ENCODE measurements at regions not wholly inside any gene's neighbourhood (a gene's known extent, or its start where the extent isn't known, plus 50 kb on each side); places are given as distances from the start of the nearest gene placed in this dataset.

DNA sequence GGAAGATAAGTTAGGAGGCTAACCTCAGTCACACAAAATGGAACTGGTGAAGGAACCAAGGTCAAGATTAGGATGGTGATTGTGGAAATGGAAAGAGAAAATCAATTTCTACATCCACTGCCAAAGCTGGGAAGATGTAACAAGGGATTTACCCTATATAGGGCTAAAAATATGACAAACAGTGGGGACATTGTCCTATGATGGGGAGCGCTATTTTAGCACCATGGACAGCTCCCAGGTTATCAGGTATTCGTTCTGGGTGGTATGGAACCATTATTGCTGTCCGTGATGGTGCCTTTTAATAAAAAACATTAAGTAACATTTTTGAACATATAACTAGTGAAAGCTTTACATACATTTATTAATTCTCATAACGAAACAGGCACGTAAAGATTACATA, 124.0 kb downstream of the NDUFA12 start:
- no peak overlapping the region for H3K4me3 ChIP-seq (ENCODE audit: low read depth, low read length)
- no peak for DNase-seq (ENCODE audit: low read depth)
- TF ChIP-seq, protein P1, sequence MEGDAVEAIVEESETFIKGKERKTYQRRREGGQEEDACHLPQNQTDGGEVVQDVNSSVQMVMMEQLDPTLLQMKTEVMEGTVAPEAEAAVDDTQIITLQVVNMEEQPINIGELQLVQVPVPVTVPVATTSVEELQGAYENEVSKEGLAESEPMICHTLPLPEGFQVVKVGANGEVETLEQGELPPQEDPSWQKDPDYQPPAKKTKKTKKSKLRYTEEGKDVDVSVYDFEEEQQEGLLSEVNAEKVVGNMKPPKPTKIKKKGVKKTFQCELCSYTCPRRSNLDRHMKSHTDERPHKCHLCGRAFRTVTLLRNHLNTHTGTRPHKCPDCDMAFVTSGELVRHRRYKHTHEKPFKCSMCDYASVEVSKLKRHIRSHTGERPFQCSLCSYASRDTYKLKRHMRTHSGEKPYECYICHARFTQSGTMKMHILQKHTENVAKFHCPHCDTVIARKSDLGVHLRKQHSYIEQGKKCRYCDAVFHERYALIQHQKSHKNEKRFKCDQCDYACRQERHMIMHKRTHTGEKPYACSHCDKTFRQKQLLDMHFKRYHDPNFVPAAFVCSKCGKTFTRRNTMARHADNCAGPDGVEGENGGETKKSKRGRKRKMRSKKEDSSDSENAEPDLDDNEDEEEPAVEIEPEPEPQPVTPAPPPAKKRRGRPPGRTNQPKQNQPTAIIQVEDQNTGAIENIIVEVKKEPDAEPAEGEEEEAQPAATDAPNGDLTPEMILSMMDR (IDR thresholded peaks at IDR 0.05; ENCODE audit: control insufficient read depth, extremely low read depth, insufficient read depth), result no peak

- no peak for DNase-seq (ENCODE audit: low read depth)
- TF ChIP-seq, protein P1 (IDR thresholded peaks at IDR 0.05; ENCODE audit: control insufficient read depth, extremely low read depth, insufficient read depth), result peak; percentile 39
- H3K4me3 ChIP-seq (ENCODE audit: low read depth, low read length), result no peak overlapping the region
Measured at GRCh38 chr12:94875525-94875924, 128.0 kb downstream of the NDUFA12 start.

DNA sequence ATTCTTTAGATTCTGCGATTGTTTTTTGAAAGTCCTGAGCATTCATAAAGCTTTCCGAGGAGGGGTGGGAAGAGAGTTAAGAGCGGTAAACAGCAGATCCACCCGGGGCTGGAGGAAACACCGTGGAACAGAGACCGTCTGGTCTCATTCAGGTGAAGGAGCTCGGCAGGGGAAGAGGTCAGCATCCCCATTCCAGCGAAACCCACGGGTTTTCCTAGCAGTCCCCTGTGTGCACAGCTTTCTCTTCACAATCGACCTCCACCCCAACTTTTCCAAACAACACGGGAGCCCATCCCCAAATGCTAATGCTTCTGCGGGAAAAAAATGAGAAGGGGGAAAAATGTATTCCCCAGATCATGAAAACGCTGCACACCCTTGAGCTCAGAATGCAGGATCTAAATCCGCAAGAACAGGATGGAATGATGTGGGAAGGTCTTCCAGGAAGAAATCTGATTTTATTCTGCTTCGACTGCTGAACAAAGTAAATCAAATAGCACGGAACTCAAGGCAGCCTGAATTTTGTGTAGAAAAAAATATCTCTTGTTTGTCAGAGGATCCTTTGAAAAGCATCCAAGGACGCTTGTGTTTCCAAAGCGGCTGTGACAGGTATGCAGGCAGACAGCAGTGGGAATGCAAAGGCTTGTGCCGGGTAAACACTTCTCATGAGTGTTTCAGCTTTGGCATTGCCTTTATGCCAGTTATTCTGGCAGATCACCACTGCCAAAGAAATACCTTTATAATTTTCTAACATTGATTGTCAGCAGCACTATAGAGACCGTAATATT, 128.8 kb downstream of the NDUFA12 start:
- TF ChIP-seq, protein P1 (IDR thresholded peaks at IDR 0.05; ENCODE audit: control insufficient read depth, extremely low read depth, insufficient read depth), result no peak
- H3K4me3 ChIP-seq (ENCODE audit: low read depth, low read length), result no peak overlapping the region
- DNase-seq (ENCODE audit: low read depth), result peak; percentile 42

DNA sequence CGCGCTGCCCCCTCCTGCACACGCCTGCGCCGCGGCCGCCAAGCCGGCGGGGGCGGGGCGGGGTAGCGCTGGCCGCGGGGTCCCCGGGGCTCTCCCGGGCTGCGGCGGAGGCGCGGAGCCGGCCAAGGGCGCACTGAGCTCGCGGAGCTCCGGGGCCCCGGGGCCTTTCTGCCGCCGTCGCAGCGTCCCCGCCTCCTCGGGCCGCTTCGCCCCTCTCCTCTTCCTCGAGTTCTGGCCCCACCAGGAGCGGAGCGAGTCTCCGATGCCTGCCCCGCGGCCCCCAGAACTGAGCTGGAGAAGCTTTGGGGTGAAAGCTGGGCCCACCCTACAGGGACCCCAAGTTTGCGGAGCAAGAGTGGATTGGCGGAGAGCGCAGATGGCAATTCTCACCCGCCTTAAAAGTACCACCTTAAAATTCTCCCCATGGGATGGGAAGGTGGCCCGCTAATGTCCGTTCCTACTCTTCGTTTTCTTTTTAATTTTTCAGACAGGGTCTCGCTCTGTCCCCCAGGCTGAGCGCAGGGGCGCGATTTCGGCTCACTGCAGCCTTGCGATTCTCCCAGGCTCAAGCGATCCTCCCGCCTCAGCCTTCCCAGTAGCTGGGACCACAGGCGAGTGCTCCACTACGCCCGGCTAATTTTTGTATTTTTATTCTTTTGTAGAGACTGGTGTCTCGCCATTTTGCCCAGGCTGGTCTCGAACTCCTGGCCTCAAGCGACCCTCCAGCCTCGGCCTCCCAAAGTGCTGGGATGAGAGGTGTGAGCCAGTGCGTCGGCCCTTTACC, 129.6 kb downstream of the NDUFA12 start:
- DNase-seq (ENCODE audit: low read depth), result no peak
- H3K4me3 ChIP-seq (ENCODE audit: low read depth, low read length), result peak overlapping the region; percentile 31; the same call in 1 of the 2 replicates

DNA sequence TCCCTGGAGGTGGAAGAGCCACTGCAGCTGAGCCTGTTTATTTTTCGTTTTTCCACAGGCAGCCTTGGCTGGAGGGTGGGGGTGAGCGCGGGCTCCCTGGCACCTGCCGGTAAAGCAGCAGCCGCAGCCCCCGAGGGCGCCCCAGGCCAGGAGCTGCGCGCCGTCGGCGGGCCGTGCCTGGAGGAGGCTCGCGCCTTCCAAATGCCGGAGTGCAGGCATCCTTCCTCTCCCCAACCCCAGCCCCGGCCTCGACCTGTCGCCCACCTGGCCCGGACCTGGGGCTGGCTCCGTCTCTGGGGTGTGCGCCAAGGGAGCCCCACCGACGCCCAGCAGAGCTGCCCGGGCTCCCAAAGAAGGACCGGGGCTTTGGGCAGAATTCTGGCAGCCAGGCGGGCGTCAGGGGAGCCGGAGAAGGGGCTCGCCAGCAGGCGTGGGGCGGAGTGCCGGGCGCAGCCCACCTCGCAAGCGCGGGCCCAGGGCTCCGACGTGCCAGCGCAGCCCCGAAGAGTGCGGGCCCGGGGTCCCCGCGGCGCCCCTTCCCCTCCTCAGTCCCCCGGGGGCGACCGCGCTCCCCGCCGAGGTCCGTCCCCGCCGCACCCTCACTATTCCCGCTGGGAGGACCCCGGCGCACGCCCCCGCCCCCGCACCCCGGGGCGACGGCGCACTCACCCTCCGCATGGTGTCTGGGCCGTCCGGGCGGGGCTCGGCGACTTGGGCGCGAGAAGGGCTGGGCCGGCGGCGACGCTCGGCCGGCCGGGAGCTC, 130.3 kb downstream of the NDUFA12 start:
- H3K4me3 ChIP-seq (ENCODE audit: low read depth, low read length), result peak overlapping the region; percentile 17; the same call in 1 of the 2 replicates
- no peak for DNase-seq (ENCODE audit: low read depth)
- TF ChIP-seq, protein P1 (IDR thresholded peaks at IDR 0.05; ENCODE audit: control insufficient read depth, extremely low read depth, insufficient read depth), result no peak

More for the DNA sequence above, 129.6 kb downstream of the NDUFA12 start:
- TF ChIP-seq, protein P1 (IDR thresholded peaks at IDR 0.05; ENCODE audit: control insufficient read depth, extremely low read depth, insufficient read depth), result no peak

- DNase-seq (ENCODE audit: low read depth), result no peak
- no peak overlapping the region for H3K4me3 ChIP-seq (ENCODE audit: low read depth, low read length)
- TF ChIP-seq, protein P1 (IDR thresholded peaks at IDR 0.05; ENCODE audit: control insufficient read depth, extremely low read depth, insufficient read depth), result no peak
Measured at GRCh38 chr12:94872671-94872970, 130.9 kb downstream of the NDUFA12 start.
